Liver (tissue), 3 donors: ENCODE measurements at regions not wholly inside any gene's neighbourhood (a gene's known extent, or its start where the extent isn't known, plus 50 kb on each side); places are given as distances from the start of the nearest gene placed in this dataset.

Experiments
- EGR1 ChIP-seq, 2 donors: IDR thresholded peaks; 2 replicates each; pipeline ENCODE4 v1.6.1; 2016 to 2018; ENCODE audit warnings: antibody characterized with exemption in 2 of 2, low read depth in 2 of 2
- SP1 ChIP-seq: IDR thresholded peaks from 2 replicates; pipeline ENCODE4 v1.6.1; 2018; ENCODE audit warnings: antibody characterized with exemption, mild to moderate bottlenecking
- TAF1 ChIP-seq: conservative IDR thresholded peaks from 2 replicates; pipeline ENCODE4 v1.6.1; 2016; ENCODE audit warnings: antibody characterized with exemption, mild to moderate bottlenecking
- YY1 ChIP-seq: IDR thresholded peaks from 2 replicates; pipeline ENCODE4 v1.6.1; 2016; ENCODE audit warnings: antibody characterized with exemption, mild to moderate bottlenecking
- TF ChIP-seq, protein P1 (sequence below): fragments of 150-350 bp; IDR thresholded peaks from 2 replicates; pipeline ENCODE4 v1.5.1; 2017; ENCODE audit warnings: improper control_type of control experiment, low read depth, low read length; ENCODE audit not compliant: missing input control
- TF ChIP-seq, protein P2 (sequence below): IDR thresholded peaks from 2 replicates; pipeline ENCODE4 v1.6.1; 2016; ENCODE audit warnings: antibody characterized with exemption
- TF ChIP-seq, protein P3 (sequence below): IDR thresholded peaks from 2 replicates; pipeline ENCODE4 v1.6.1; 2016; ENCODE audit warnings: antibody characterized with exemption
- TF ChIP-seq, protein P4 (sequence below): IDR thresholded peaks from 2 replicates; pipeline ENCODE4 v1.6.1; 2016; ENCODE audit warnings: antibody characterized with exemption, mild to moderate bottlenecking
- donor health status: healthy.
- donor health status: healthy.

DNA sequence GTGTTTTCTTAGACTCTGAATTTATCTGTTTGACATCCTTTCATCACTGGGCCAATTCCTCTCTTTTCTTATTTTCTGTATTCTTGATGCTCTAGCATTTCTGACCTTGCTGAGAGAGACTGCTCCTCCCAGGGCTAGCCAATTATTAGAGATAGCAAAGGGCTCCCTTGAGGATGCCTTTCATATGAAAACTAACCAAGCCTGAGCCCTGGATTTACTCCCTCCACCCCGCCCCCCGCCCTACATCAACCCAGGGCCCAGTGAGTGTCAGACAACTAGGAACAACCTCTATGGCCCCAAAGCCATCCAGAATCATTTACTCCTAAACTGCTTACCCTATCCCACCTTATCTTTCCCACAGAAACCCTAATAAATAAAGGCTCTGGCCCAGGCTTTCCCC lies 69.7 kb upstream of the LARS2 start:
- TF ChIP-seq, protein P1, sequence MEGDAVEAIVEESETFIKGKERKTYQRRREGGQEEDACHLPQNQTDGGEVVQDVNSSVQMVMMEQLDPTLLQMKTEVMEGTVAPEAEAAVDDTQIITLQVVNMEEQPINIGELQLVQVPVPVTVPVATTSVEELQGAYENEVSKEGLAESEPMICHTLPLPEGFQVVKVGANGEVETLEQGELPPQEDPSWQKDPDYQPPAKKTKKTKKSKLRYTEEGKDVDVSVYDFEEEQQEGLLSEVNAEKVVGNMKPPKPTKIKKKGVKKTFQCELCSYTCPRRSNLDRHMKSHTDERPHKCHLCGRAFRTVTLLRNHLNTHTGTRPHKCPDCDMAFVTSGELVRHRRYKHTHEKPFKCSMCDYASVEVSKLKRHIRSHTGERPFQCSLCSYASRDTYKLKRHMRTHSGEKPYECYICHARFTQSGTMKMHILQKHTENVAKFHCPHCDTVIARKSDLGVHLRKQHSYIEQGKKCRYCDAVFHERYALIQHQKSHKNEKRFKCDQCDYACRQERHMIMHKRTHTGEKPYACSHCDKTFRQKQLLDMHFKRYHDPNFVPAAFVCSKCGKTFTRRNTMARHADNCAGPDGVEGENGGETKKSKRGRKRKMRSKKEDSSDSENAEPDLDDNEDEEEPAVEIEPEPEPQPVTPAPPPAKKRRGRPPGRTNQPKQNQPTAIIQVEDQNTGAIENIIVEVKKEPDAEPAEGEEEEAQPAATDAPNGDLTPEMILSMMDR: no peak
- TF ChIP-seq, protein P2, sequence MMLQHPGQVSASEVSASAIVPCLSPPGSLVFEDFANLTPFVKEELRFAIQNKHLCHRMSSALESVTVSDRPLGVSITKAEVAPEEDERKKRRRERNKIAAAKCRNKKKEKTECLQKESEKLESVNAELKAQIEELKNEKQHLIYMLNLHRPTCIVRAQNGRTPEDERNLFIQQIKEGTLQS: no peak
- TF ChIP-seq SP1 (no peak), EGR1 (IDR thresholded peaks at IDR 0.05; ENCODE audit: low read depth in 2 of 2) (no peak), TAF1 (no peak), YY1 (no peak)
- TF ChIP-seq, protein P3, sequence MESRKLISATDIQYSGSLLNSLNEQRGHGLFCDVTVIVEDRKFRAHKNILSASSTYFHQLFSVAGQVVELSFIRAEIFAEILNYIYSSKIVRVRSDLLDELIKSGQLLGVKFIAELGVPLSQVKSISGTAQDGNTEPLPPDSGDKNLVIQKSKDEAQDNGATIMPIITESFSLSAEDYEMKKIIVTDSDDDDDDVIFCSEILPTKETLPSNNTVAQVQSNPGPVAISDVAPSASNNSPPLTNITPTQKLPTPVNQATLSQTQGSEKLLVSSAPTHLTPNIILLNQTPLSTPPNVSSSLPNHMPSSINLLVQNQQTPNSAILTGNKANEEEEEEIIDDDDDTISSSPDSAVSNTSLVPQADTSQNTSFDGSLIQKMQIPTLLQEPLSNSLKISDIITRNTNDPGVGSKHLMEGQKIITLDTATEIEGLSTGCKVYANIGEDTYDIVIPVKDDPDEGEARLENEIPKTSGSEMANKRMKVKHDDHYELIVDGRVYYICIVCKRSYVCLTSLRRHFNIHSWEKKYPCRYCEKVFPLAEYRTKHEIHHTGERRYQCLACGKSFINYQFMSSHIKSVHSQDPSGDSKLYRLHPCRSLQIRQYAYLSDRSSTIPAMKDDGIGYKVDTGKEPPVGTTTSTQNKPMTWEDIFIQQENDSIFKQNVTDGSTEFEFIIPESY: no peak
- TF ChIP-seq, protein P4, sequence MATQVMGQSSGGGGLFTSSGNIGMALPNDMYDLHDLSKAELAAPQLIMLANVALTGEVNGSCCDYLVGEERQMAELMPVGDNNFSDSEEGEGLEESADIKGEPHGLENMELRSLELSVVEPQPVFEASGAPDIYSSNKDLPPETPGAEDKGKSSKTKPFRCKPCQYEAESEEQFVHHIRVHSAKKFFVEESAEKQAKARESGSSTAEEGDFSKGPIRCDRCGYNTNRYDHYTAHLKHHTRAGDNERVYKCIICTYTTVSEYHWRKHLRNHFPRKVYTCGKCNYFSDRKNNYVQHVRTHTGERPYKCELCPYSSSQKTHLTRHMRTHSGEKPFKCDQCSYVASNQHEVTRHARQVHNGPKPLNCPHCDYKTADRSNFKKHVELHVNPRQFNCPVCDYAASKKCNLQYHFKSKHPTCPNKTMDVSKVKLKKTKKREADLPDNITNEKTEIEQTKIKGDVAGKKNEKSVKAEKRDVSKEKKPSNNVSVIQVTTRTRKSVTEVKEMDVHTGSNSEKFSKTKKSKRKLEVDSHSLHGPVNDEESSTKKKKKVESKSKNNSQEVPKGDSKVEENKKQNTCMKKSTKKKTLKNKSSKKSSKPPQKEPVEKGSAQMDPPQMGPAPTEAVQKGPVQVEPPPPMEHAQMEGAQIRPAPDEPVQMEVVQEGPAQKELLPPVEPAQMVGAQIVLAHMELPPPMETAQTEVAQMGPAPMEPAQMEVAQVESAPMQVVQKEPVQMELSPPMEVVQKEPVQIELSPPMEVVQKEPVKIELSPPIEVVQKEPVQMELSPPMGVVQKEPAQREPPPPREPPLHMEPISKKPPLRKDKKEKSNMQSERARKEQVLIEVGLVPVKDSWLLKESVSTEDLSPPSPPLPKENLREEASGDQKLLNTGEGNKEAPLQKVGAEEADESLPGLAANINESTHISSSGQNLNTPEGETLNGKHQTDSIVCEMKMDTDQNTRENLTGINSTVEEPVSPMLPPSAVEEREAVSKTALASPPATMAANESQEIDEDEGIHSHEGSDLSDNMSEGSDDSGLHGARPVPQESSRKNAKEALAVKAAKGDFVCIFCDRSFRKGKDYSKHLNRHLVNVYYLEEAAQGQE: no peak
